ENCODE measurements at regions not wholly inside any gene's neighbourhood (a gene's known extent, or its start where the extent isn't known, plus 50 kb on each side); places are given as distances from the start of the nearest gene placed in this dataset.

GRCh38 chr4:131721883-131722282 is 1427.2 kb upstream of the PCDH10 start:
- TF ChIP-seq, protein P1, sequence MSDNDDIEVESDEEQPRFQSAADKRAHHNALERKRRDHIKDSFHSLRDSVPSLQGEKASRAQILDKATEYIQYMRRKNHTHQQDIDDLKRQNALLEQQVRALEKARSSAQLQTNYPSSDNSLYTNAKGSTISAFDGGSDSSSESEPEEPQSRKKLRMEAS (IDR thresholded peaks at IDR 0.05; ENCODE audit: low read depth, low read length), result no peak
- TF ChIP-seq CTCF (IDR thresholded peaks at IDR 0.05; ENCODE audit: low read depth, low read length), result no peak
